ENCODE measurements at regions not wholly inside any gene's neighbourhood (a gene's known extent, or its start where the extent isn't known, plus 50 kb on each side); places are given as distances from the start of the nearest gene placed in this dataset.

- in situ Hi-C loops (cut with MboI; ENCODE audit: low sequenced_read_pairs) = no loop called here
- no TSS peak for BruUV-seq (replicated peaks)
Measured at GRCh38 chr17:72024457-72024856, 96.4 kb upstream of the SOX9 start.

More at GRCh38 chr17:72024457-72024856, 96.4 kb upstream of the SOX9 start:
- Histone ChIP-seq H4K20me1 (ENCODE audit: insufficient read depth, low read length) (no peaks in the 10 kb centered on the region), H3K56ac (ENCODE audit: extremely low read depth, insufficient read depth, low read length) (no peak overlapping the region), H3K4me3 (ENCODE audit: insufficient read depth, low read depth, low read length) (no peak overlapping the region), H2BK5ac (ENCODE audit: low read depth, low read length, poor library complexity, severe bottlenecking) (no peak overlapping the region), H3K27me3 (ENCODE audit: control insufficient read depth, insufficient read depth, low read length) (peaks cover 3% of the 10 kb centered on the region), H3K4ac (ENCODE audit: low read depth, low read length) (no peak overlapping the region), H3K27ac (ENCODE audit: insufficient read depth, low read length) (no peak overlapping the region), H2BK15ac (ENCODE audit: low read depth, low read length) (no peak overlapping the region), H4K91ac (ENCODE audit: insufficient read depth, low read depth, low read length) (no peak overlapping the region), H3K9me3 (ENCODE audit: control insufficient read depth, insufficient read depth, low read length) (no peaks in the 10 kb centered on the region), H3K4me2 (ENCODE audit: low read depth, low read length) (no peak overlapping the region), H2BK120ac (ENCODE audit: low read depth, low read length) (no peak overlapping the region), H3K79me1 (ENCODE audit: low read depth in 1 of 2, low read length in 2 of 2) (no peaks in the 10 kb centered on the region), H4K5ac (ENCODE audit: low read depth, low read length) (no peak overlapping the region), H2BK20ac (ENCODE audit: low read depth, low read length) (no peak overlapping the region), H3K23ac (ENCODE audit: low read depth, low read length) (no peak overlapping the region), H3K9me1 (ENCODE audit: insufficient read depth, low read length) (no peaks in the 10 kb centered on the region), H3K14ac (replicated peaks; ENCODE audit: low read depth, low read length) (no peak overlapping the region), H3K9ac (ENCODE audit: low read depth, low read length) (no peak overlapping the region), H2AK9ac (replicated peaks; ENCODE audit: low read depth, low read length, poor library complexity) (no peak overlapping the region), H2AFZ (replicated peaks; ENCODE audit: low read length, poor library complexity) (no peak overlapping the region), H3K36me3 (ENCODE audit: control insufficient read depth, insufficient read depth, low read length) (no peaks in the 10 kb centered on the region), H2AK5ac (ENCODE audit: low read depth, low read length) (no peak overlapping the region), H4K8ac (ENCODE audit: low read depth in 2 of 2, low read length in 2 of 2) (no peak overlapping the region), H3K4me1 (ENCODE audit: control insufficient read depth, insufficient read depth, low read length) (no peaks in the 10 kb centered on the region), H3K18ac (ENCODE audit: low read depth, low read length) (no peak overlapping the region)
- TF ChIP-seq FOS (IDR thresholded peaks at IDR 0.05; ENCODE audit: low read depth, low read length) = no peak
- no peak for TF ChIP-seq RAD21 (IDR thresholded peaks at IDR 0.05; ENCODE audit: low read length)
- TF ChIP-seq, protein P1, sequence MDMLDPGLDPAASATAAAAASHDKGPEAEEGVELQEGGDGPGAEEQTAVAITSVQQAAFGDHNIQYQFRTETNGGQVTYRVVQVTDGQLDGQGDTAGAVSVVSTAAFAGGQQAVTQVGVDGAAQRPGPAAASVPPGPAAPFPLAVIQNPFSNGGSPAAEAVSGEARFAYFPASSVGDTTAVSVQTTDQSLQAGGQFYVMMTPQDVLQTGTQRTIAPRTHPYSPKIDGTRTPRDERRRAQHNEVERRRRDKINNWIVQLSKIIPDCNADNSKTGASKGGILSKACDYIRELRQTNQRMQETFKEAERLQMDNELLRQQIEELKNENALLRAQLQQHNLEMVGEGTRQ (IDR thresholded peaks at IDR 0.05; ENCODE audit: low read depth, low read length) = no peak
- no peak for TF ChIP-seq BHLHE40 (IDR thresholded peaks at IDR 0.05; ENCODE audit: low read depth, low read length)
- TF ChIP-seq MXI1 (IDR thresholded peaks at IDR 0.05; ENCODE audit: borderline replicate concordance, low read depth, low read length) = no peak
- TF ChIP-seq RFX5 (IDR thresholded peaks at IDR 0.05; ENCODE audit: low read depth, low read length) = no peak
- TF ChIP-seq POLR2A (IDR thresholded peaks at IDR 0.05; ENCODE audit: low read depth, low read length) = no peak
- TF ChIP-seq SMC3 (IDR thresholded peaks at IDR 0.05; ENCODE audit: low read depth, low read length) = no peak
- no peak for TF ChIP-seq NFE2L2 (IDR thresholded peaks at IDR 0.05; ENCODE audit: low read depth, low read length)
- TF ChIP-seq MAZ (IDR thresholded peaks at IDR 0.05; ENCODE audit: borderline replicate concordance, low read depth, low read length) = no peak
- TF ChIP-seq, protein P2, sequence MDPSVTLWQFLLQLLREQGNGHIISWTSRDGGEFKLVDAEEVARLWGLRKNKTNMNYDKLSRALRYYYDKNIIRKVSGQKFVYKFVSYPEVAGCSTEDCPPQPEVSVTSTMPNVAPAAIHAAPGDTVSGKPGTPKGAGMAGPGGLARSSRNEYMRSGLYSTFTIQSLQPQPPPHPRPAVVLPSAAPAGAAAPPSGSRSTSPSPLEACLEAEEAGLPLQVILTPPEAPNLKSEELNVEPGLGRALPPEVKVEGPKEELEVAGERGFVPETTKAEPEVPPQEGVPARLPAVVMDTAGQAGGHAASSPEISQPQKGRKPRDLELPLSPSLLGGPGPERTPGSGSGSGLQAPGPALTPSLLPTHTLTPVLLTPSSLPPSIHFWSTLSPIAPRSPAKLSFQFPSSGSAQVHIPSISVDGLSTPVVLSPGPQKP (IDR thresholded peaks at IDR 0.05; ENCODE audit: borderline replicate concordance, low read depth, low read length) = no peak
- no peak for TF ChIP-seq MAFK (IDR thresholded peaks at IDR 0.05; ENCODE audit: low read depth, low read length)
- no peak for TF ChIP-seq RCOR1 (IDR thresholded peaks at IDR 0.05; ENCODE audit: insufficient replicate concordance, low read length)
- TF ChIP-seq CTCF (conservative IDR thresholded peaks at IDR 0.05; ENCODE audit: low read depth, low read length) = no peak
- no peak for TF ChIP-seq CHD1 (IDR thresholded peaks at IDR 0.05; ENCODE audit: low read depth, low read length)
- TF ChIP-seq CEBPB (IDR thresholded peaks at IDR 0.05; ENCODE audit: low read depth, low read length) = no peak
- dilution Hi-C loops (cut with HindIII; ENCODE audit: low sequenced_read_pairs, unreplicated experiment) = no loop called here
- ChIA-PET CTCF (interaction anchor here (0.6 kb wide), 1 partner anchor 33 kb away, joined by 4 read pairs; no protein-coding TSS in a partner anchor), POLR2A (ENCODE audit: unreplicated experiment) (interaction anchor here (0.6 kb wide), 1 partner anchor 361 kb away, joined by 4 read pairs; no protein-coding TSS in a partner anchor)
- DNase-seq (no peak), ATAC-seq (ENCODE audit: low read depth) (no peak)
- intact Hi-C loops (cut with micrococcal nuclease) = no loop called here

All from IMR-90 (cell line).